HepG2 (cell line): ENCODE measurements at regions not wholly inside any gene's neighbourhood (a gene's known extent, or its start where the extent isn't known, plus 50 kb on each side); places are given as distances from the start of the nearest gene placed in this dataset.

ENCODE experiments used
- ATAC-seq: fragments of 200-7000 bp; cut with Tn5 transposase; 3 replicates; pipeline ENCODE4 v1.9.1; 2020; ENCODE audit warnings: mild to moderate bottlenecking, moderate library complexity
- BruUV-seq: library from RNA; stranded (reverse); fragments of 400-500 nt; replicated peaks from 2 replicates; lab custom pipeline; 2021; lab: Mats Ljungman, UMichigan
- CTCF ChIA-PET: fragments of 300-600 bp; formaldehyde crosslinking; extraction: SDS; loops from one replicate; lab custom pipeline; 2021; ENCODE audit warnings: low total read pairs, inconsistent platforms, low intra/inter-chr PET ratio; lab: Yijun Ruan, JAX
- POLR2A ChIA-PET: fragments of 350-600 bp; sonication (Branson Sonifier 250); formaldehyde crosslinking; loops from one replicate; lab custom pipeline; 2020; ENCODE audit warnings: antibody characterized with exemption, inconsistent platforms; lab: Yijun Ruan, JAX
- DNase-seq: peaks from one replicate; pipeline ENCODE4 v3.0.0-alpha.2; 2015; ENCODE audit warnings: low spot score
- FAIRE-seq: peaks from 3 replicates; lab custom pipeline; 2011; peaks lifted over from hg19 to GRCh38; lab: Jason Lieb, UNC
- H2AFZ ChIP-seq: one replicate; pipeline ENCODE4 v1.6.1; 2011; ENCODE audit warnings: low read length, inconsistent platforms
- H3K27ac ChIP-seq: fragments of 300-600 bp; 3 replicates; pipeline ENCODE4 v1.8.0; 2011; ENCODE audit warnings: mixed run types, mild to moderate bottlenecking, mixed read lengths, low read length, inconsistent platforms; ENCODE audit not compliant: insufficient read depth; ENCODE audit errors: extremely low read length
- H3K27me3 ChIP-seq, 2 experiments: fragments of 200-600 bp in 1 of 2; 2 replicates in 1 of 2; 3 replicates in 1 of 2; pipeline versions ENCODE4 v1.6.0 to v1.8.0; 2011; ENCODE audit warnings: low read length in 2 of 2, mild to moderate bottlenecking in 2 of 2, moderate library complexity in 2 of 2, inconsistent platforms in 1 of 2; ENCODE audit not compliant: insufficient read depth in 2 of 2, control insufficient read depth in 1 of 2
- H3K36me3 ChIP-seq, 2 experiments: fragments of 200-600 bp in 1 of 2; replicated peaks in 1 of 2; 2 replicates in 1 of 2; 3 replicates in 1 of 2; pipeline versions ENCODE4 v1.5.1 to v1.8.0; 2011; ENCODE audit warnings: low read length in 2 of 2, inconsistent platforms in 1 of 2; ENCODE audit not compliant: insufficient read depth in 2 of 2, control insufficient read depth in 1 of 2
- H3K4me1 ChIP-seq: 2 replicates; pipeline ENCODE4 v1.5.1; 2012; ENCODE audit warnings: low read length, inconsistent platforms; ENCODE audit not compliant: insufficient read depth
- H3K4me2 ChIP-seq: 2 replicates; pipeline ENCODE4 v1.6.0; 2011; ENCODE audit warnings: low read depth, low read length, inconsistent platforms
- H3K4me3 ChIP-seq, 3 experiments: fragments of 200-600 bp in 1 of 3; sonication (generic), shearing (Covaris generic) in 1 of 3; replicated peaks in 1 of 3; 2 replicates each; pipeline ENCODE4 v1.5.1; 2011 to 2016; ENCODE audit warnings: low read length in 3 of 3, inconsistent platforms in 2 of 3, low read depth in 2 of 3, mild to moderate bottlenecking in 2 of 3, control low read depth in 1 of 3, mixed read lengths in 1 of 3; ENCODE audit not compliant: insufficient read depth in 1 of 3
- H3K79me2 ChIP-seq: one replicate; pipeline ENCODE4 v1.6.1; 2011; ENCODE audit warnings: low read length, inconsistent platforms; ENCODE audit not compliant: insufficient read depth
- H3K9ac ChIP-seq: 2 replicates; pipeline ENCODE4 v1.6.0; 2011; ENCODE audit warnings: mild to moderate bottlenecking, low read depth, low read length, inconsistent platforms; ENCODE audit not compliant: insufficient read depth
- H3K9me3 ChIP-seq: 2 replicates; pipeline ENCODE4 v1.5.1; 2012; ENCODE audit warnings: mild to moderate bottlenecking, low read length
- H4K20me1 ChIP-seq: 2 replicates; pipeline ENCODE4 v1.6.0; 2011; ENCODE audit warnings: inconsistent platforms, mild to moderate bottlenecking, low read length, moderate library complexity; ENCODE audit not compliant: insufficient read depth
- CHCHD3 ChIP-seq: sonication (generic); formaldehyde crosslinking; IDR thresholded peaks from 2 replicates; pipeline ENCODE4 v1.8.0; 2022; ENCODE audit warnings: mild to moderate bottlenecking, missing genetic modification reagents, moderate library complexity
- LRRFIP1 ChIP-seq: sonication (generic); formaldehyde crosslinking; conservative IDR thresholded peaks from 2 replicates; pipeline ENCODE4 v1.4.0; 2020; ENCODE audit warnings: missing genetic modification reagents
- RCOR2 ChIP-seq: IDR thresholded peaks from 2 replicates; pipeline ENCODE4 v1.6.1; 2016; ENCODE audit warnings: missing biosample characterization, missing genetic modification reagents
- SNAPC4 ChIP-seq: sonication (generic); formaldehyde crosslinking; IDR thresholded peaks from 2 replicates; pipeline ENCODE4 v1.4.0; 2020; ENCODE audit warnings: mild to moderate bottlenecking, missing genetic modification reagents
- ZBTB40 ChIP-seq, 2 experiments: fragments of 450-650 bp in 1 of 2; sonication (generic) in 1 of 2; formaldehyde crosslinking in 1 of 2; IDR thresholded peaks; 2 replicates each; pipeline versions ENCODE4 v1.6.1 to v1.8.0; 2016 to 2022; ENCODE audit warnings: antibody characterized with exemption in 1 of 2, mild to moderate bottlenecking in 1 of 2, missing genetic modification reagents in 1 of 2
- WGBS: methylation state at CpG from one replicate; pipeline ENCODE4 v1.1.6; 2017; ENCODE audit warnings: low lambda C conversion rate; 5-methylcytosine and 5-hydroxymethylcytosine counted together
- in situ Hi-C: cut with HindIII; loops from 2 replicates; pipeline ENCODE4 v1.10.0; 2017; ENCODE audit warnings: low pct_unique_long_range_greater_than_20kb; ENCODE audit not compliant: extremely low pct_ligation_motif_present
- intact Hi-C: fragments of 100-400 bp; cut with micrococcal nuclease; formaldehyde crosslinking; loops from one replicate; pipeline ENCODE4 v1.10.0; 2022; ENCODE audit not compliant: unreplicated experiment

GRCh38 chr17:5740937-5741336, 156.6 kb upstream of the NLRP1 start (continued):
- no peak for TF ChIP-seq ZBTB40 (IDR thresholded peaks at IDR 0.05)
- no peak for TF ChIP-seq ZBTB40 (CRISPR knock-in tag; IDR thresholded peaks at IDR 0.05)

GRCh38 chr17:5741810-5742209, 157.5 kb upstream of the NLRP1 start:
- H3K27ac ChIP-seq = no peak overlapping the region
- 57% methylated on average over 8 of the region's 8 CpGs for WGBS
- no peaks in the 10 kb centered on the region for H3K27me3 ChIP-seq
- CTCF ChIA-PET = no interaction called here
- no peak overlapping the region for H2AFZ ChIP-seq
- H3K4me2 ChIP-seq = no peak overlapping the region
- H3K4me1 ChIP-seq = no peaks in the 10 kb centered on the region
- intact Hi-C loops = no loop called here
- no peaks in the 10 kb centered on the region for H4K20me1 ChIP-seq
- DNase-seq (no peak), FAIRE-seq (no peak), ATAC-seq (no peak)
- no peaks in the 10 kb centered on the region for H3K79me2 ChIP-seq
- H3K36me3 ChIP-seq = no peaks in the 10 kb centered on the region
- POLR2A ChIA-PET = no interaction called here
- H3K9me3 ChIP-seq = no peaks in the 10 kb centered on the region
- no peak overlapping the region for H3K4me3 ChIP-seq
- H3K9ac ChIP-seq = no peak overlapping the region
- in situ Hi-C loops = no loop called here
- no TSS peak for BruUV-seq
- no peak for TF ChIP-seq RCOR2 (CRISPR knock-in tag)
- TF ChIP-seq CHCHD3 (CRISPR knock-in tag) = no peak
- no peak for TF ChIP-seq SNAPC4 (CRISPR knock-in tag)
- no peak for TF ChIP-seq LRRFIP1
